NCI-H69 (cell line): ENCODE measurements at regions not wholly inside any gene's neighbourhood (a gene's known extent, or its start where the extent isn't known, plus 50 kb on each side); places are given as distances from the start of the nearest gene placed in this dataset.

ENCODE experiments used
- DNase-seq: peaks from one replicate; lab custom pipeline; 2025; lab: John Stamatoyannopoulos, UW

GRCh38 chr6:98458708-98459107 is 375.7 kb upstream of the POU3F2 start:
- DNase-seq, result no peak

GRCh38 chr6:98463038-98464000 is 371.1 kb upstream of the POU3F2 start:
- DNase-seq, result peak; percentile 78

GRCh38 chr6:98467091-98467490 is 367.3 kb upstream of the POU3F2 start:
- no peak for DNase-seq

DNA sequence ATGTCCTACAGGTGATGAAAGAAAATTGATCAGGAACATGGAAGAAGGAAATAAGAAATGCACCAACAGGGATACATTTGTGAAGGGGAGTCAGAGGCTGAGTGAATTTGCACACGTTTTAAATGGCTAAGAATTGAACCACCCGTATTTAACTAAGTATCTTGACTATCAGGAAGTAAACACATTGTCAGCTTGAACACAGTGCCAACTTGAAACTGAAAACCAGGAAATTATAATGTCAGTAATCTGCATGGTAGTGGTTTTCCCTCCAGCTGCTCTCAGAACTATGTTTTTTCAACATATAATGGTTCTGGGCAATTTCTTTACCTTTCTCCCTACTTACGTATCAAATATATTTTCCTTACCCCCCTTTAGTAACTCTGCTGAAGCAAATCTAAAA is 366.5 kb upstream of the POU3F2 start:
- no peak for DNase-seq

- no peak for DNase-seq
These were observed 365.2 kb upstream of the POU3F2 start for GRCh38 chr6:98469141-98469540.

DNA sequence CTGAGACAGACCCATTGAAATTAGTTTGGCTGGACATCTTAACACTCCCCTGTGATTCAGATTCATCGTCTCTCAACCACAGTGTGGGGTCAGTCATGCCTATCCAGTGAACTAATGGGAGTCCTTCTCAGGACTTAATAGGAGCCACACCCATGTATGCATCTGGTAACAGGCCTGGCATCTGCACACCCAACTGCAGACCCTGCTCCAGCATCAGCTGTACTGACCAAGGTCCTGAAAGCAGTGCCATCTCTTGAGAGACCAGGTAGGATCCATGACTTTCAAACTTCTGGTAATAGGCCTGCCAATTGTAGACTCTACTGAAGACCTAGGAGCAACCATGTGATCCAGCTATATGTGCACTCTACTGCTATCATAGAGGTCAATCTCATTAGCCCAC is 363.6 kb upstream of the POU3F2 start:
- no peak for DNase-seq

DNA sequence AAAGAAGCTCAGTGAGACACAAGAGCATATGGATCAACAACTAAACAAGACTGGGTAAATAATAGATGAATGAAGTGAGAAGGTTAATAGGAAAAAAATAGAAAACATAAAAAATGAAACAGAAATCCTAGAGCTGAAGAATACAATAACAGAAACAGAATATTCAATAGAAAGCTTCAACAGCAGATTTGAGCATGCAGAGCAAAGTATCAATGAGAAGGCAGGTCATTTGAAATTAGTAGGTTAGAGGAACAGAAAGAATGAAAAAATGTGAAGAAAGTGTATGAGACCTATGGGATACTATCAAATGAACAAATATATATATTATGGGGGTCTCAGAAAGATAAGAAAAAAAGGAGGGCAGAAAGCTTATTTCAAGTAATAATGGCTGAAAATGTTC is 362.9 kb upstream of the POU3F2 start:
- DNase-seq, result no peak

DNA sequence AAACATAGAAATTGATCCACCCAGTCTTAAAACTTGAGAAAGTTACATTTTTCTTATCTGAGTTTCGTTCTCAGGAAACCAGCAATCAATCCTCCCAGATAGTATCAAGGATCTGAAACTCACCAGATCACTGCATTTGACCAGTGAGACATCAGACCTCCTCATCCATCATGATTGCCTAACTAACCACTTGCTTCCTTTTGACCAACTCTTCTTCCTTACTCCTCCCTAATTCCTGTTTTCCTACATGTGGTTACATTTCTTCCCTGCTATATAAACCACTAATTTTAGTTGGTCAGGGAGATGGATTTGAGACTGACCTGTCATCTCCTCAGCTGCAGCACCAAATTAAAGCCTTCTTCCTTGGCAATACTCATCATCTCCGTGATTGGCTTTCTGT is 357.1 kb upstream of the POU3F2 start:
- no peak for DNase-seq

GRCh38 chr6:98484696-98485095 is 349.7 kb upstream of the POU3F2 start:
- DNase-seq, result no peak

GRCh38 chr6:98485593-98485992 is 348.8 kb upstream of the POU3F2 start:
- DNase-seq, result no peak

- peak; percentile 10 for DNase-seq
These were observed 348.3 kb upstream of the POU3F2 start for GRCh38 chr6:98486057-98486456.

GRCh38 chr6:98487612-98488011 is 346.8 kb upstream of the POU3F2 start:
- peak; percentile 7 for DNase-seq

DNA sequence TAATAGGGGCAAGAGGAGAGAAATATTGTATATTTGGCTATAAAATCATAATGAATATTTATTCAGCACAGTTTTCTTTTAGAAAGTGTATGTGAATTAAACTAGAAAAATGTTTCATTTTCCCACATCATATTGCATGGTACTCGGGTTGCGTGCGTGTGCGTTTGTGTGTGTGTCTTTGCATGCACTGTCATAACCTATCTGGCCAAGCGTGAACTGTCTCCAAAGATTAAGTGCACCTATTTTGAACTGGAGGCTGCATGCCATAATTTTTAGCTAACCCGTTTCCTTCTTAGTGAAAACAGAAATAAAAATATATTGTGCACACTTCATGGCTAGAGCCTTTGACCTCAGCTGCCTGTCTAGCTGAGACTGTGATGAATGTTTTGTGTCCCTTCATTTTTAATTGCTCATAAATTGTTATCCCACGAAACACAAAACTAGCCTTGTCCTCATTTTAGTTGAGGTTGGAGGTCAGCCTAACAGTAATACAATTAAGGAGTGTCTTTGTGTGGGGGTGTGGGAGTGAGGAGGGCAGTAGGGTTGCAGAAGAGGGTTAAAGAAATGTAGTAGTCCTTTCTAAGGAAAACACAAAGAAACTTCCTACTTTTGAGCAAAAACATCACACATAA is 336.1 kb upstream of the POU3F2 start:
- DNase-seq, result no peak

- DNase-seq, result no peak
These were observed 335.5 kb upstream of the POU3F2 start for GRCh38 chr6:98498866-98499265.

GRCh38 chr6:98514073-98514720 is 320.2 kb upstream of the POU3F2 start:
- DNase-seq, result peak; percentile 14

GRCh38 chr6:98514796-98515195 is 319.6 kb upstream of the POU3F2 start:
- DNase-seq, result no peak

DNA sequence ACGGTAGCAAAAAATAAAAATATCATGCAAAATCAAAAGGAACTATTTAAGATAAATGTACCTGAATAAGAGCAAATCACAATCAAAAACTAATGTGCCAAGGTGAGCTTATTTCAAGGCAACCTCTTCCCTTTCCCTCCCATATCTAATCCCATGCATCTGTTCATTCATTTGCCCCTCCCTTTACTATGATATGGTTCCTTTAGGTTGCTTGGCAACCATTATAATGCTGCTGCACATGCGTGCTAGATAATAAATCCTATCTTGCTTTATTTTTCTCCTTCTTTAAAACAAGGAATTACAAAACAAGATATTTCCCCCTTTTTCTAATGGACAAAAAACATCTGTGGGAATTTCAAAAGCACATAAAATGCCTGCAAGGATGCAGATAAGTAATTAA is 318.2 kb upstream of the POU3F2 start:
- DNase-seq, result peak; percentile 52

- peak; percentile 24 for DNase-seq
These were observed 317.5 kb upstream of the POU3F2 start for GRCh38 chr6:98516866-98517265.

DNA sequence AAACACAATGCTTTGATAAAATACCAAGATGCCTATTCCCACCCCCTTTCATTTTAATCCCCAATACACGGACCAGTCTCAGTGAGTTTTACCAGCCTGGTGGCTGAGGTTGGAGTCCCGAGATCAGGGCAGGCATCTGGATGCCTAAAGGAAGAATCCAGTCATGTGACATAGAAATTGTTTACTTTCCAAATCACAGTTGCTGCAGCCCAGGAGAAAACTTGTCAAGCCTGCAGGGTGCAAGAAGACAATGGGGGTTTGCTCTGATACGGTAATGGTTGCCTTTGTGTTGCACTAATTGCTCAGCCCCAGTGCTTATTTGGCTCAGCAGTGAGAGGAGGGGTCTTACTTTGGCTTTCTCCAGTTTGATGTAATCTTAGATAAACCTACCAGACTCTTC is 308.5 kb upstream of the POU3F2 start:
- peak; percentile 64 for DNase-seq

GRCh38 chr6:98526465-98526864 is 307.9 kb upstream of the POU3F2 start:
- peak; percentile 27 for DNase-seq

DNA sequence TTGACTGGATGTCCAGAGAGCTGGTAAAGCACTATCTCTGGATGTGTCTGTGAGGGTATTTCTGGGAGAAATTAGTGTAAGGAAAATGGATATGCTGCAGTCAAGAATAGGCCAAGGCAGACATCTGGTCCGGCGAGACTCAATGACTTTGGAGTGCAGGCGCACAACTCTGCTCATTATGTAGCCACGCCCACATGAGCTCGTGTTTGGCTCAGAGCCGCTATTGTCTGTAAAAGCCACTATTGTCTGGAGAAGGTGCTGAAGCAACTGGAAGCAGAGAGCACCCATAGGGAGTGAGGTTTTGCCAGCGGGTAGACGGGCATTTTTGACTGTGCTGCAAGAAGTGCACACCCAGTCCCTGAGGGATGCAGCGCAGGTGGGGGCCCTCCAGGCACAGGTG is 305.0 kb upstream of the POU3F2 start:
- DNase-seq, result peak; percentile 24

DNA sequence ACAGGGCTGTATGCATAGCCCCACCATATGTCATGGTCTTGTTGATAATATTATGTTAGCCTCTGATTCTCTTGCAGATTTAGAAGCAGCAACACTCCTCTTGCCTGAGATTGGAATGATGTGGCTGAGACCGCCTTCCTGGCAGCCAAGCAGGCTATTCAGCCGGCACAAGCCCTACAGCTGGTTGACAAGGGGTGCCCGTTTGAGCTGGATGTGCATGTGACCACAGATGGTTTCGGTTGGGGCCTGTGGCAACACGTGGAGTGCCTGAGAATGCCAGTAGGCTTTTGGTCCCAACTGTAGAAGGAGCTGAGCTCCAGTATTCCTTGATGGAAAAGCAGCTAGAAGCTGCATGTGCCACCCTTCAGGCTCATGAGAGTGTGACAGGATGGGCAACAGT is 303.6 kb upstream of the POU3F2 start:
- no peak for DNase-seq

GRCh38 chr6:98532004-98532403 is 302.4 kb upstream of the POU3F2 start:
- peak; percentile 31 for DNase-seq
